Spleen (tissue), 11 donors: ENCODE measurements at regions not wholly inside any gene's neighbourhood (a gene's known extent, or its start where the extent isn't known, plus 50 kb on each side); places are given as distances from the start of the nearest gene placed in this dataset.

ENCODE experiments used
- DNase-seq: peaks from one replicate; pipeline ENCODE4 v3.0.0-alpha.2; 2020
- H3K27ac ChIP-seq, 8 donors: fragments of 200-600 bp; sonication (generic) in 7 of 8; 1 replicate in 4 of 8; 2 replicates in 4 of 8; pipeline versions ENCODE4 v1.5.0 to v1.8.0; 2016 to 2021; ENCODE audit warnings: inconsistent platforms in 4 of 8, mild to moderate bottlenecking in 4 of 8, moderate library complexity in 1 of 8
- H3K27me3 ChIP-seq, 7 donors: fragments of 200-600 bp; sonication (generic) in 6 of 7; replicated peaks in 1 of 7; 1 replicate in 4 of 7; 2 replicates in 3 of 7; pipeline versions ENCODE4 v1.5.0 to v1.8.0; 2016 to 2021; ENCODE audit warnings: inconsistent platforms in 3 of 7, mild to moderate bottlenecking in 1 of 7
- H3K36me3 ChIP-seq, 6 donors: fragments of 200-600 bp; sonication (generic) in 5 of 6; 1 replicate in 4 of 6; 2 replicates in 2 of 6; pipeline versions ENCODE4 v1.5.0 to v1.8.0; 2016 to 2021; ENCODE audit warnings: inconsistent platforms in 2 of 6
- H3K4me1 ChIP-seq, 6 donors: fragments of 200-600 bp; sonication (generic) in 5 of 6; 1 replicate in 3 of 6; 2 replicates in 3 of 6; pipeline versions ENCODE4 v1.5.0 to v1.8.0; 2016 to 2021; ENCODE audit warnings: inconsistent platforms in 3 of 6
- H3K4me3 ChIP-seq, 8 donors: fragments of 200-600 bp; sonication (generic) in 7 of 8; 1 replicate in 4 of 8; 2 replicates in 4 of 8; pipeline versions ENCODE4 v1.5.0 to v1.8.0; 2016 to 2021; ENCODE audit warnings: inconsistent platforms in 4 of 8, mild to moderate bottlenecking in 4 of 8, moderate library complexity in 2 of 8
- H3K9me3 ChIP-seq, 8 donors: fragments of 200-600 bp; sonication (generic) in 7 of 8; 1 replicate in 4 of 8; 2 replicates in 4 of 8; pipeline versions ENCODE4 v1.5.0 to v1.8.0; 2016 to 2021; ENCODE audit warnings: inconsistent platforms in 4 of 8
- POLR2A ChIP-seq, 3 donors: fragments of 450-650 bp; IDR thresholded peaks; one replicate each; pipeline ENCODE4 v1.5.1; 2017; ENCODE audit warnings: antibody characterized with exemption in 3 of 3, mild to moderate bottlenecking in 1 of 3
- POLR2AphosphoS5 ChIP-seq, 3 donors: sonication (generic); formaldehyde crosslinking; IDR thresholded peaks; one replicate each; pipeline ENCODE4 v1.5.1; 2017; ENCODE audit warnings: antibody characterized with exemption in 3 of 3
- WGBS, 5 donors: extraction: QIAGEN DNeasy Blood & Tissue Kit in 3 of 5; methylation state at CpG; one replicate each; pipeline versions ENCODE4 v1.1.5 to v1.1.7; 2013 to 2018; 5-methylcytosine and 5-hydroxymethylcytosine counted together
- intact Hi-C: fragments of 100-400 bp; cut with DNase I; formaldehyde crosslinking; loops from one replicate; pipeline ENCODE4 v1.15.0; 2023; ENCODE audit warnings: low total_unique reads
- TF ChIP-seq, protein P1 (sequence below), 11 experiments: fragments of 200-600 bp in 7 of 11; fragments of 450-650 bp in 4 of 11; sonication (generic) in 4 of 11; IDR thresholded peaks in 8 of 11; conservative IDR thresholded peaks in 3 of 11; 1 replicate in 7 of 11; 2 replicates in 4 of 11; pipeline versions ENCODE4 v1.4.0 to v1.8.0; 2016 to 2021; ENCODE audit warnings: antibody characterized with exemption in 11 of 11, inconsistent platforms in 4 of 11, mild to moderate bottlenecking in 1 of 11
- donor health status: healthy with polysubstance abuse.
- donor health status: DM: no; HTN: no; CAD: no; lungs with moderate emphysema.
- donor health status: DM: no; HTN: no; CAD: no.
- donor health status: Bipolar disorder and iron deficiency.
- donor health status: healthy.
- donor health status: DM: no; HTN: no; CAD: no.
- donor health status: DM: yes; HTN: yes; CAD: no.

- TF ChIP-seq POLR2AphosphoS5 (IDR thresholded peaks at IDR 0.05) = no peak
- TF ChIP-seq POLR2A (IDR thresholded peaks at IDR 0.05) = no peak
- TF ChIP-seq, protein P1, sequence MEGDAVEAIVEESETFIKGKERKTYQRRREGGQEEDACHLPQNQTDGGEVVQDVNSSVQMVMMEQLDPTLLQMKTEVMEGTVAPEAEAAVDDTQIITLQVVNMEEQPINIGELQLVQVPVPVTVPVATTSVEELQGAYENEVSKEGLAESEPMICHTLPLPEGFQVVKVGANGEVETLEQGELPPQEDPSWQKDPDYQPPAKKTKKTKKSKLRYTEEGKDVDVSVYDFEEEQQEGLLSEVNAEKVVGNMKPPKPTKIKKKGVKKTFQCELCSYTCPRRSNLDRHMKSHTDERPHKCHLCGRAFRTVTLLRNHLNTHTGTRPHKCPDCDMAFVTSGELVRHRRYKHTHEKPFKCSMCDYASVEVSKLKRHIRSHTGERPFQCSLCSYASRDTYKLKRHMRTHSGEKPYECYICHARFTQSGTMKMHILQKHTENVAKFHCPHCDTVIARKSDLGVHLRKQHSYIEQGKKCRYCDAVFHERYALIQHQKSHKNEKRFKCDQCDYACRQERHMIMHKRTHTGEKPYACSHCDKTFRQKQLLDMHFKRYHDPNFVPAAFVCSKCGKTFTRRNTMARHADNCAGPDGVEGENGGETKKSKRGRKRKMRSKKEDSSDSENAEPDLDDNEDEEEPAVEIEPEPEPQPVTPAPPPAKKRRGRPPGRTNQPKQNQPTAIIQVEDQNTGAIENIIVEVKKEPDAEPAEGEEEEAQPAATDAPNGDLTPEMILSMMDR (IDR thresholded peaks at IDR 0.05 in 8 of 11, conservative IDR thresholded peaks at IDR 0.05 in 3 of 11) = no peak
Observed at GRCh38 chr20:60906555-60906954, 345.5 kb upstream of the CDH4 start.

GRCh38 chr20:60913298-60913697, 338.8 kb upstream of the CDH4 start:
- Histone ChIP-seq H3K27me3 (no peaks in the 10 kb centered on the region), H3K4me1 (no peaks in the 10 kb centered on the region), H3K4me3 (no peak overlapping the region), H3K9me3 (peaks cover 0 to 37% (median 7%) of the 10 kb centered on the region in 8 donors), H3K36me3 (no peaks in the 10 kb centered on the region), H3K27ac (no peak overlapping the region)
- TF ChIP-seq POLR2A (IDR thresholded peaks at IDR 0.05) (no peak), POLR2AphosphoS5 (IDR thresholded peaks at IDR 0.05) (no peak)
- TF ChIP-seq, protein P1 (IDR thresholded peaks at IDR 0.05 in 8 of 11, conservative IDR thresholded peaks at IDR 0.05 in 3 of 11) = no peak
- intact Hi-C loops = no loop called here
- 49 to 75% (median 68%) methylated on average over 4 of the region's 4 CpGs for WGBS, 5 donors
- DNase-seq = no peak

More at GRCh38 chr20:60906555-60906954, 345.5 kb upstream of the CDH4 start:
- H3K4me3 ChIP-seq = no peak overlapping the region
- H3K27ac ChIP-seq = no peak overlapping the region
- no peaks in the 10 kb centered on the region for H3K27me3 ChIP-seq
- intact Hi-C loops = no loop called here
- 87 to 94% (median 92%) methylated on average over 4 of the region's 4 CpGs for WGBS, 5 donors
- no peak for DNase-seq
- no peaks in the 10 kb centered on the region for H3K36me3 ChIP-seq
- no peaks in the 10 kb centered on the region for H3K4me1 ChIP-seq
- H3K9me3 ChIP-seq = peaks cover 0 to 32% (median 15%) of the 10 kb centered on the region in 8 donors

DNA sequence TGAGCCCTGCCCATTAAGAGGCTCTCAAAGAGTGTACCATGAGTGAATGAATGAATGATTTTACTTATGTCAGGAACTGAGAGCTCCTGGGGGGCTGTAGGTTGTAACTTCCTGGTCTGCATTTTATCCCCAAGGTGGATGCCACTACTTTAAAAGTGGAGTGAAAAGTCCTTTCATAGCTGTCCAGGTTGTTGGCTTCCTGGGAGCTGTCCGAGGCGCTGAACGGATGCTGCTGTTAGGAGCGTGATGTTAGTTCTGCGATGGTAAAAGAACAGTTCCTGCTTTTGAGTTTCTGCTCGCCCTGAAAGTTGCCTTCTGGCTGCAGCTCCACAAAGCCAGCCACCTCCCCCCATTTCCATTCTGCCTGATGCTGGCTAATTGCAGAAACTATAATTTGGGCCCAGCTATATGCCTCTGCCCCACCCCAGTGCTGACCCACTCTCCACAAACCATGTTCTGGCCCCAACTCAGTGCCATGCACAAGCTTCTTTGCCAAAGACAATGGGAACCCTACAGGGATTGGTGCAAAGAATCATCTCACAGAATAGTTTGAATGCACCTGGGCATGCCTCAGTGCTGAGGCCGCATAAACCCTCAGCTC, 330.9 kb upstream of the CDH4 start:
- DNase-seq = no peak
- Histone ChIP-seq H3K27ac (no peak overlapping the region), H3K27me3 (no peaks in the 10 kb centered on the region), H3K4me1 (no peaks in the 10 kb centered on the region), H3K4me3 (no peak overlapping the region), H3K36me3 (no peaks in the 10 kb centered on the region), H3K9me3 (peaks cover 0 to 16% (median 4%) of the 10 kb centered on the region in 8 donors)
- intact Hi-C loops = no loop called here
- TF ChIP-seq, protein P1 (IDR thresholded peaks at IDR 0.05 in 8 of 11, conservative IDR thresholded peaks at IDR 0.05 in 3 of 11) = no peak
- TF ChIP-seq POLR2AphosphoS5 (IDR thresholded peaks at IDR 0.05) (no peak), POLR2A (IDR thresholded peaks at IDR 0.05) (no peak)
- 53 to 74% (median 63%) methylated on average over 7 of the region's 7 CpGs for WGBS, 5 donors

DNA sequence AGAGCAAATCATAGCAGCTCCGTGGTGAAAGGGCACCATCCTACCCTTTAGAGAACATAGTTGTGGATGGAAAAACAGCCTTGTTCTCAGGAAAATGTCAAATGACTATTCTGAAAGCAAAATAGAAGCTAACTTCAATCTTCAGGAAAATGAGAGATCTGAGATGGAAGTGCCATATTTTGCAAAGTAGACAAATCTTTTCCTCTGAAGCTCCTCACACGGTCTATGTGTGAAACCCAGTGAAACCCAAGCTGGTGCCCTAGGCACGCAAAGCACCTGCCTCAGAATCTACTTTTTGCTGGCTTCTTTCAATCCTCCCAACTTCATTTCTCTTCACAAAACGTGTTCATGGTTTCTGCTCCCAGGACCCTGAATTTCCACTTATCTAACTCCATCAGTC, 325.2 kb upstream of the CDH4 start:
- peaks cover 0 to 5% (median 0%) of the 10 kb centered on the region in 7 donors for H3K27me3 ChIP-seq
- H3K27ac ChIP-seq = no peak overlapping the region
- intact Hi-C loops = no loop called here
- no peaks in the 10 kb centered on the region for H3K36me3 ChIP-seq
- no peaks in the 10 kb centered on the region for H3K9me3 ChIP-seq
- no peaks in the 10 kb centered on the region for H3K4me1 ChIP-seq
- TF ChIP-seq, protein P1 (IDR thresholded peaks at IDR 0.05 in 8 of 11, conservative IDR thresholded peaks at IDR 0.05 in 3 of 11) = no peak
- TF ChIP-seq POLR2AphosphoS5 (IDR thresholded peaks at IDR 0.05) = no peak
- no peak for TF ChIP-seq POLR2A (IDR thresholded peaks at IDR 0.05)
- H3K4me3 ChIP-seq = no peak overlapping the region
- 72 to 80% (median 75%) methylated on average over 4 of the region's 4 CpGs for WGBS, 5 donors
- no peak for DNase-seq
